Thoracic aorta (tissue), 2 donors: ENCODE measurements at regions not wholly inside any gene's neighbourhood (a gene's known extent, or its start where the extent isn't known, plus 50 kb on each side); places are given as distances from the start of the nearest gene placed in this dataset.
"Not testable (repeated sequence)": the region's sequence is repeated elsewhere in the genome, so short reads cannot be mapped to it uniquely, and the experiment has no call there.

ENCODE experiments used
- ATAC-seq: fragments of 150-250 bp; one replicate; pipeline ENCODE4 v1.8.0; 2017; ENCODE audit warnings: low read depth; ENCODE audit not compliant: insufficient number of reproducible peaks, low FRiP score
- DNase-seq: peaks from one replicate; pipeline ENCODE4 v3.0.0-alpha.2; 2020; ENCODE audit warnings: low spot score
- H3K27ac ChIP-seq, 2 donors: fragments of 200-600 bp; sonication (generic); 1 replicate in 1 of 2; 2 replicates in 1 of 2; pipeline ENCODE4 v1.5.1; 2016; ENCODE audit warnings: mild to moderate bottlenecking in 2 of 2, moderate library complexity in 2 of 2
- H3K27me3 ChIP-seq: fragments of 200-600 bp; sonication (generic); replicated peaks from 2 replicates; pipeline ENCODE4 v1.6.0; 2016; ENCODE audit warnings: mild to moderate bottlenecking; ENCODE audit not compliant: insufficient read depth
- H3K36me3 ChIP-seq: fragments of 200-600 bp; sonication (generic); one replicate; pipeline ENCODE4 v1.5.1; 2016
- H3K4me1 ChIP-seq, 2 donors: fragments of 200-600 bp; sonication (generic); 1 replicate in 1 of 2; 2 replicates in 1 of 2; pipeline versions ENCODE4 v1.5.1 to v1.6.0; 2016; ENCODE audit warnings: low read depth in 2 of 2, mild to moderate bottlenecking in 1 of 2; ENCODE audit not compliant: control insufficient read depth in 1 of 2
- H3K4me3 ChIP-seq: fragments of 200-600 bp; sonication (generic); 2 replicates; pipeline ENCODE4 v1.5.1; 2016; ENCODE audit warnings: mild to moderate bottlenecking
- H3K9me3 ChIP-seq: fragments of 200-600 bp; sonication (generic); 2 replicates; pipeline ENCODE4 v1.5.1; 2016
- TF ChIP-seq, protein P1 (sequence below): fragments of 200-600 bp; sonication (generic); IDR thresholded peaks from one replicate; pipeline ENCODE4 v1.5.1; 2019; ENCODE audit warnings: antibody characterized with exemption

DNA sequence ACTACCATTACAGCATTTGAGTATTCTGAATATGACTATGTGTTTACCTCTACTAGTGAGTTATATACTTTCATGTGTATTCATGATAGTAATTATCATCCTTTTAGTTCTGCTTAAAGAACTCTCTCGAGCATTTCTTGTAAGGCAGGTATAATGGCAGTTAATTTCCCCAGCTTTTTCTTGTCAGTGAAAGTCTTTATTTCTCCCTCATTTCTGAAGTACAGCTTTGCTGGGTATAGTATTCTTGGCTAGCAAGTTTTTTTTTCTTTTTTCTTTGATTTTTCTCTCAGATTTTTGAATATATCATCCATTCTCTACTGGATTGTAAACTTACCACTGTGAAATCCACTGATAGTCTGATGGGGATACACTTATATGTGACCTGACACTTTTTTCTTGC lies 165.9 kb upstream of the ARHGAP5 start:
- TF ChIP-seq, protein P1, sequence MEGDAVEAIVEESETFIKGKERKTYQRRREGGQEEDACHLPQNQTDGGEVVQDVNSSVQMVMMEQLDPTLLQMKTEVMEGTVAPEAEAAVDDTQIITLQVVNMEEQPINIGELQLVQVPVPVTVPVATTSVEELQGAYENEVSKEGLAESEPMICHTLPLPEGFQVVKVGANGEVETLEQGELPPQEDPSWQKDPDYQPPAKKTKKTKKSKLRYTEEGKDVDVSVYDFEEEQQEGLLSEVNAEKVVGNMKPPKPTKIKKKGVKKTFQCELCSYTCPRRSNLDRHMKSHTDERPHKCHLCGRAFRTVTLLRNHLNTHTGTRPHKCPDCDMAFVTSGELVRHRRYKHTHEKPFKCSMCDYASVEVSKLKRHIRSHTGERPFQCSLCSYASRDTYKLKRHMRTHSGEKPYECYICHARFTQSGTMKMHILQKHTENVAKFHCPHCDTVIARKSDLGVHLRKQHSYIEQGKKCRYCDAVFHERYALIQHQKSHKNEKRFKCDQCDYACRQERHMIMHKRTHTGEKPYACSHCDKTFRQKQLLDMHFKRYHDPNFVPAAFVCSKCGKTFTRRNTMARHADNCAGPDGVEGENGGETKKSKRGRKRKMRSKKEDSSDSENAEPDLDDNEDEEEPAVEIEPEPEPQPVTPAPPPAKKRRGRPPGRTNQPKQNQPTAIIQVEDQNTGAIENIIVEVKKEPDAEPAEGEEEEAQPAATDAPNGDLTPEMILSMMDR: no peak
- Histone ChIP-seq H3K27ac (no peak overlapping the region), H3K4me3 (no peak overlapping the region), H3K27me3 (no peaks in the 10 kb centered on the region), H3K4me1 (no peaks in the 10 kb centered on the region), H3K9me3 (peaks cover 17% of the 10 kb centered on the region), H3K36me3 (no peaks in the 10 kb centered on the region)
- DNase-seq (no peak), ATAC-seq (no peak)

DNA sequence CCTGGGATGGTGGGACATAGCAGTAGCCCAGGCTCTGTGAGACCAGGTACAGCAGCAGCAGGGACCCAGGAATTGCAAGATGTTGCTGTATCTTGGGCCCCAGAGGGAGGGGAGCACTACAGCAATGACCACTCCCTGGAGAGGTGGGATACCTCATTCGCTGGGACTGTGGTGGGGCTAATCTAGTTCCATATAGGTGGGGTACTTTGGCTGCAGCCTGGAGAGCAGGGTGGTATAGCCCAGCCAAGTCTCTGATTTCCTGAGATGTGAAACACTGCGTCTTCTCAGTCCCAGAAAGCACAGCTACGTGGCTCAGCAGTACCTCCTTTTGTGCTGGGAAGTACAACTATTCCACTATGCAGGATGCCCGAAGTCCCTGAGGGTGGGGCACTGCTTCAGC lies 163.7 kb upstream of the ARHGAP5 start:
- no peak overlapping the region for H3K4me3 ChIP-seq
- DNase-seq: no peak
- no peaks in the 10 kb centered on the region for H3K36me3 ChIP-seq
- H3K27ac ChIP-seq: no peak overlapping the region
- TF ChIP-seq, protein P1: no peak
- no peaks in the 10 kb centered on the region for H3K27me3 ChIP-seq
- ATAC-seq: no peak
- H3K4me1 ChIP-seq: no peaks in the 10 kb centered on the region
- peaks cover 17% of the 10 kb centered on the region for H3K9me3 ChIP-seq

DNA sequence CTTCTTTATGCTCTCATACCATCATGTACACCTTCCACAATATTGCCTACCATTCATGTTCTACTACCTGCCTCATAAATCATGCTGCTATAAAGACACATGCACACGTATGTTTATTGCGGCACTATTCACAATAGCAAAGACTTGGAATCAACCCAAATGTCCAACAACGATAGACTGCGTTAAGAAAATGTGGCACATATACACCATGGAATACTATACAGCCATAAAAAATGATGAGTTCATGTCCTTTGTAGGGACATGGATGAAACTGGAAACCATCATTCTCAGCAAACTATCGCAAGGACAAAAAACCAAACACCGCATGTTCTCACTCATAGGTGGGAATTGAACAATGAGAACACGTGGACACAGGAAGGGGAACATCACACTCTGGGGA lies 158.8 kb upstream of the ARHGAP5 start:
- H3K9me3 ChIP-seq, DNase-seq, H3K36me3 ChIP-seq, H3K27ac ChIP-seq, H3K27me3 ChIP-seq, ATAC-seq, H3K4me3 ChIP-seq, H3K4me1 ChIP-seq: not testable (repeated sequence)

DNA sequence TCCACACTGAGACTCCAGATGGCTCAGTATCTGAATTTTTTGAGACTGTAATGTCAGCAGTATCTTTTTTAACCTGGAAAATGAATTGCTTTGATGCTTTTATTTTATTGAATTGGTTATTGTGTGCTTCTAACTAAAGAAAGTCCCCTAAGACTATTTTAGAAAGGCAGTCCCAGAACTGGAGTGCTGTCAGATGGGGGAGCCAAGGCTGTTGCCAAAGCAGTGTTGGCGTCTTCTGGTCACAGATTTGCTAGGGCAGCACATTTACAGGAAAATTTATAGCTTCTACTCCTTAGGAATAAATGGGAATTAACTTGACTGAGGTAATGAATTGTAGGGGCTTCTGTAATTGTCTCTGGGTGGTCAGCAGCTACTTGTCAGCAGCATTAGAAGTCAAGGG lies 157.1 kb upstream of the ARHGAP5 start:
- Histone ChIP-seq H3K36me3 (no peaks in the 10 kb centered on the region), H3K9me3 (no peaks in the 10 kb centered on the region), H3K27me3 (no peaks in the 10 kb centered on the region), H3K4me1 (no peaks in the 10 kb centered on the region), H3K4me3 (no peak overlapping the region), H3K27ac (no peak overlapping the region)
- TF ChIP-seq, protein P1: no peak
- no peak for DNase-seq
- ATAC-seq: no peak

DNA sequence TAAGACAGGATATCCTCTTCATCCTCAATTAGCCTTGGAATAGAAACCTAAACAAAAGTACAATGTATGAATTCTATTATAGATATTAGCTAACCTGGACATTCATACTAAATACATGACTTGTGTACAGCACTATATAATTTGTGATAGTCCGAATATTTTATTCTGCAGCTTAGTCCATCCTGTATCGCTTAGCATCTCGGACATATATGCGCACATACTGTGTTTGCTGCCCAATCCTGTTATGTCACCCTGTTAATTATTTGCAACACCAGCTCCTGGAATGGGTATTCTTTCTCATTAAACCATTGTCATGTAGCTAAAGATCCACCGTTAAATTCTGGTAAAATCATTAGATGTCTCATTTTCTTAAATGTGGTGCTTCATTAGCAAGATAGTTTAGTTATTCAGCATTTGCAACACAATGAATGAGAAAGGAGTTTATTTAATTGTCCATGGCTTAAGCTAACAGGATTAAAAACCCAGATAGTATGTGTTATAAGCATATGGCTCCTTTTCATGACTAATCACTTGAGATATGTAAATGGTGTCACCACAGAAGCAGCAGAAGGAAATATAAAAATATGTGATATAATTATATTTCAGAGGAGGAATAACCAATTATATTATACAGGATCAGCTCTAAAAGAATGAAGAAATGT lies 156.0 kb upstream of the ARHGAP5 start:
- H3K36me3 ChIP-seq: no peaks in the 10 kb centered on the region
- TF ChIP-seq, protein P1: no peak
- ATAC-seq: no peak
- DNase-seq: no peak
- H3K27me3 ChIP-seq: no peaks in the 10 kb centered on the region
- no peak overlapping the region for H3K4me3 ChIP-seq
- H3K4me1 ChIP-seq: no peaks in the 10 kb centered on the region
- H3K9me3 ChIP-seq: no peaks in the 10 kb centered on the region
- H3K27ac ChIP-seq: no peak overlapping the region

DNA sequence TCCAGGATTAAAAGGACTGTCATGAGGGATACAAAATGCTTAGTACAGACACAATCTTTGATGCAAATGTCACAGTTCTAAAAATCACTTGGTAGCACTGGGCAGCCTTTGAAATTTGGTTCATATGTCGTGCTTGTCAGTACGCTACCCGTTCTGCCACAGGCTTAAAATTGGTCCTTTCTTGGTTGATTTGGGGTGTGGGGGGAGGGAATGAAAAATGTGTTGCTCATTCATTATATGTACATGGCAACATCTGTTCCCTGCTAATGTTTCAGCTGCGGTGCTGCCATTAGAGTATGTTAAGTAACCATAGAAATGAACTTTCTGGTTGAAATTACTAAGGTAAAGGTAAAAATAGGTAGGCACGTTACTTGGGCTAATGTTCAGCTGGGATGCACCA lies 155.4 kb upstream of the ARHGAP5 start:
- ATAC-seq: no peak
- no peaks in the 10 kb centered on the region for H3K27me3 ChIP-seq
- no peak overlapping the region for H3K4me3 ChIP-seq
- no peak for DNase-seq
- H3K27ac ChIP-seq: no peak overlapping the region
- peaks cover under 1 to 2% of the 10 kb centered on the region in 2 donors for H3K4me1 ChIP-seq
- TF ChIP-seq, protein P1: no peak
- H3K9me3 ChIP-seq: no peaks in the 10 kb centered on the region
- H3K36me3 ChIP-seq: no peaks in the 10 kb centered on the region
